Liver (tissue), 7 donors: ENCODE measurements at regions not wholly inside any gene's neighbourhood (a gene's known extent, or its start where the extent isn't known, plus 50 kb on each side); places are given as distances from the start of the nearest gene placed in this dataset.

Source experiments
- DNase-seq: peaks from one replicate; pipeline ENCODE4 v3.0.0-alpha.2; 2017; ENCODE audit warnings: low spot score
- H3K27ac ChIP-seq, 2 donors: one replicate each; pipeline ENCODE4 v1.7.0; 2013; ENCODE audit warnings: inconsistent platforms in 2 of 2, low read length in 2 of 2, control low read depth in 1 of 2, low read depth in 1 of 2, mild to moderate bottlenecking in 1 of 2
- H3K27me3 ChIP-seq, 4 donors: one replicate each; pipeline versions ENCODE4 v1.6.1 to v1.7.0; 2013; ENCODE audit warnings: low read length in 3 of 4, inconsistent platforms in 1 of 4, mild to moderate bottlenecking in 1 of 4, moderate library complexity in 1 of 4; ENCODE audit not compliant: control insufficient read depth in 4 of 4, insufficient read depth in 4 of 4
- H3K36me3 ChIP-seq, 4 donors: one replicate each; pipeline versions ENCODE4 v1.6.1 to v1.7.0; 2013; ENCODE audit warnings: low read length in 3 of 4, mild to moderate bottlenecking in 3 of 4, low read depth in 1 of 4, moderate library complexity in 1 of 4; ENCODE audit not compliant: control insufficient read depth in 4 of 4, insufficient read depth in 3 of 4
- H3K4me1 ChIP-seq, 4 donors: one replicate each; pipeline versions ENCODE4 v1.6.1 to v1.7.0; 2013; ENCODE audit warnings: low read length in 3 of 4, mild to moderate bottlenecking in 3 of 4, moderate library complexity in 1 of 4; ENCODE audit not compliant: control insufficient read depth in 4 of 4, insufficient read depth in 4 of 4
- H3K4me3 ChIP-seq, 3 donors: one replicate each; pipeline versions ENCODE4 v1.6.1 to v1.7.0; 2013; ENCODE audit warnings: low read length in 3 of 3, control low read depth in 1 of 3, low read depth in 1 of 3, mild to moderate bottlenecking in 1 of 3
- H3K9ac ChIP-seq, 2 donors: one replicate each; pipeline ENCODE4 v1.7.0; 2013; ENCODE audit warnings: low read length in 2 of 2, mild to moderate bottlenecking in 2 of 2, moderate library complexity in 2 of 2, control low read depth in 1 of 2, low read depth in 1 of 2
- H3K9me3 ChIP-seq, 4 donors: one replicate each; pipeline versions ENCODE4 v1.6.1 to v1.7.0; 2013; ENCODE audit warnings: low read length in 3 of 4; ENCODE audit not compliant: control insufficient read depth in 4 of 4
- EGR1 ChIP-seq, 2 donors: IDR thresholded peaks; 2 replicates each; pipeline ENCODE4 v1.6.1; 2016 to 2018; ENCODE audit warnings: antibody characterized with exemption in 2 of 2, low read depth in 2 of 2
- FOXA2 ChIP-seq: IDR thresholded peaks from 2 replicates; pipeline ENCODE4 v1.6.1; 2016; ENCODE audit warnings: antibody characterized with exemption
- HNF4A ChIP-seq, 2 donors: conservative IDR thresholded peaks; 2 replicates each; pipeline ENCODE4 v1.6.1; 2016; ENCODE audit warnings: antibody characterized with exemption in 2 of 2, mild to moderate bottlenecking in 2 of 2
- HNF4G ChIP-seq: IDR thresholded peaks from 2 replicates; pipeline ENCODE4 v1.6.1; 2016; ENCODE audit warnings: antibody characterized with exemption
- JUND ChIP-seq, 2 donors: IDR thresholded peaks; 2 replicates each; pipeline ENCODE4 v1.6.1; 2016; ENCODE audit warnings: antibody characterized with exemption in 2 of 2
- RAD21 ChIP-seq, 2 donors: IDR thresholded peaks; 2 replicates each; pipeline ENCODE4 v1.6.1; 2016; ENCODE audit warnings: antibody characterized with exemption in 2 of 2, mild to moderate bottlenecking in 2 of 2
- RXRA ChIP-seq, 2 donors: IDR thresholded peaks; 2 replicates each; pipeline ENCODE4 v1.6.1; 2017 to 2018; ENCODE audit warnings: antibody characterized with exemption in 2 of 2, mild to moderate bottlenecking in 1 of 2
- SP1 ChIP-seq: IDR thresholded peaks from 2 replicates; pipeline ENCODE4 v1.6.1; 2018; ENCODE audit warnings: antibody characterized with exemption, mild to moderate bottlenecking
- YY1 ChIP-seq: IDR thresholded peaks from 2 replicates; pipeline ENCODE4 v1.6.1; 2016; ENCODE audit warnings: antibody characterized with exemption, mild to moderate bottlenecking
- WGBS: extraction: QIAGEN DNeasy Blood & Tissue Kit; methylation state at CpG from one replicate; pipeline ENCODE4 v1.1.7; 2013; 5-methylcytosine and 5-hydroxymethylcytosine counted together
- TF ChIP-seq, protein P1 (sequence below): IDR thresholded peaks from 2 replicates; pipeline ENCODE4 v1.6.1; 2016; ENCODE audit warnings: antibody characterized with exemption
- TF ChIP-seq, protein P2 (sequence below): IDR thresholded peaks from 2 replicates; pipeline ENCODE4 v1.6.1; 2016; ENCODE audit warnings: antibody characterized with exemption
- TF ChIP-seq, protein P3 (sequence below): IDR thresholded peaks from 2 replicates; pipeline ENCODE4 v1.6.1; 2016; ENCODE audit warnings: antibody characterized with exemption
- donor health status: healthy.
- donor health status: healthy.
- donor health status: healthy.
- donor health status: healthy.

DNA sequence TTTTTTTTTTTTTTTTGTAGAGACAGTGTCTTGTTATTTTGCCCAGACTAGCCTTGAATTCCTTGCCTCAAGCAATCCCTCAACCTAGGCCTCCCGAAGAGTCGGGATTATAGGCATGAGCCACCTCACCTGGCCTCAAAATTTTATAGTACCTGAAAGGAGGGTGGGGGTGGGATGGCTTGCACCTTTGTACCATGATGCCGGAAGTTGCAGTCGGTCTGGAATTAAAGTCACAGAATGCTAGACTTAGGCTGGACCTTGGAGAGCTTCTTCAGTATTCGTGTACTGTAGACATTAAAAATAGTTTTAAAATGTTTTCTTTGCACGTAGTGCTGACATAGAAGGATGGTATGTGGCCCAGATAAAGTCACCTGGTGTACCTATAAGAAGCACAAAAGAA lies 280.9 kb downstream of the STIM2 start:
- Histone ChIP-seq H3K9me3 (peaks cover 0 to 4% (median 0%) of the 10 kb centered on the region in 4 donors), H3K4me3 (no peak overlapping the region), H3K36me3 (no peaks in the 10 kb centered on the region), H3K9ac (no peak overlapping the region), H3K27ac (no peak overlapping the region), H3K27me3 (no peaks in the 10 kb centered on the region), H3K4me1 (no peaks in the 10 kb centered on the region)
- TF ChIP-seq SP1 = no peak
- TF ChIP-seq YY1 = no peak
- TF ChIP-seq FOXA2 = no peak
- no peak for TF ChIP-seq RAD21 (IDR thresholded peaks at IDR 0.05)
- TF ChIP-seq, protein P1, sequence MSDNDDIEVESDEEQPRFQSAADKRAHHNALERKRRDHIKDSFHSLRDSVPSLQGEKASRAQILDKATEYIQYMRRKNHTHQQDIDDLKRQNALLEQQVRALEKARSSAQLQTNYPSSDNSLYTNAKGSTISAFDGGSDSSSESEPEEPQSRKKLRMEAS = no peak
- no peak for TF ChIP-seq HNF4G
- no peak for TF ChIP-seq RXRA (IDR thresholded peaks at IDR 0.05)
- no peak for TF ChIP-seq JUND (IDR thresholded peaks at IDR 0.05)
- no peak for TF ChIP-seq HNF4A (conservative IDR thresholded peaks at IDR 0.05)
- TF ChIP-seq, protein P2, sequence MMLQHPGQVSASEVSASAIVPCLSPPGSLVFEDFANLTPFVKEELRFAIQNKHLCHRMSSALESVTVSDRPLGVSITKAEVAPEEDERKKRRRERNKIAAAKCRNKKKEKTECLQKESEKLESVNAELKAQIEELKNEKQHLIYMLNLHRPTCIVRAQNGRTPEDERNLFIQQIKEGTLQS = no peak
- no peak for TF ChIP-seq EGR1 (IDR thresholded peaks at IDR 0.05; ENCODE audit: low read depth in 2 of 2)
- DNase-seq = no peak
- WGBS = 77% methylated on average over 6 of the region's 6 CpGs

DNA sequence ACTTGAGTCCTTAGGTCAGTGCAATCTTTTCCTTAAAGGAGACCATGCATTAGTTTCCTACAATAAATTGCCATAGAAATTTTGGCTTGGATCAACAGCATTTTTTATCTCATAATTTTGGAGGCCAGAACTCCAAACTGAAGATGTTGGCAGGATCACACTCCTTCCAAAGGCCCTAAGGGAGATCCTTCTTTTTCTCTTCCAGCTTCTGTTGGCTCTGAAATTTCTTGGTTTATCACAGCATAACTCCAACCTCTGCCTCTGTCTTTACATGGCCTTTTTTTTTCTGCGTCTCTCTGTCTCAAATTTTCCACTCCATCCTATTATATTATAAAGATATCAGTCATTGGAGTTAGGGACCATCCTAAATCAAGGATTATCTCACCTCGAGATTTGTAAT lies 282.2 kb downstream of the STIM2 start:
- no peak overlapping the region for H3K4me3 ChIP-seq
- TF ChIP-seq FOXA2 (no peak), YY1 (no peak), SP1 (no peak)
- TF ChIP-seq, protein P1 = no peak
- TF ChIP-seq, protein P3, sequence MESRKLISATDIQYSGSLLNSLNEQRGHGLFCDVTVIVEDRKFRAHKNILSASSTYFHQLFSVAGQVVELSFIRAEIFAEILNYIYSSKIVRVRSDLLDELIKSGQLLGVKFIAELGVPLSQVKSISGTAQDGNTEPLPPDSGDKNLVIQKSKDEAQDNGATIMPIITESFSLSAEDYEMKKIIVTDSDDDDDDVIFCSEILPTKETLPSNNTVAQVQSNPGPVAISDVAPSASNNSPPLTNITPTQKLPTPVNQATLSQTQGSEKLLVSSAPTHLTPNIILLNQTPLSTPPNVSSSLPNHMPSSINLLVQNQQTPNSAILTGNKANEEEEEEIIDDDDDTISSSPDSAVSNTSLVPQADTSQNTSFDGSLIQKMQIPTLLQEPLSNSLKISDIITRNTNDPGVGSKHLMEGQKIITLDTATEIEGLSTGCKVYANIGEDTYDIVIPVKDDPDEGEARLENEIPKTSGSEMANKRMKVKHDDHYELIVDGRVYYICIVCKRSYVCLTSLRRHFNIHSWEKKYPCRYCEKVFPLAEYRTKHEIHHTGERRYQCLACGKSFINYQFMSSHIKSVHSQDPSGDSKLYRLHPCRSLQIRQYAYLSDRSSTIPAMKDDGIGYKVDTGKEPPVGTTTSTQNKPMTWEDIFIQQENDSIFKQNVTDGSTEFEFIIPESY = no peak
- DNase-seq = no peak
- 77% methylated on average over 2 of the region's 2 CpGs for WGBS
- peaks cover 0 to 3% (median 0%) of the 10 kb centered on the region in 4 donors for H3K27me3 ChIP-seq
- no peaks in the 10 kb centered on the region for H3K4me1 ChIP-seq
- H3K27ac ChIP-seq = no peak overlapping the region
- H3K9me3 ChIP-seq = peaks cover 0 to 4% (median 0%) of the 10 kb centered on the region in 4 donors
- H3K36me3 ChIP-seq = no peaks in the 10 kb centered on the region
- H3K9ac ChIP-seq = no peak overlapping the region

DNA sequence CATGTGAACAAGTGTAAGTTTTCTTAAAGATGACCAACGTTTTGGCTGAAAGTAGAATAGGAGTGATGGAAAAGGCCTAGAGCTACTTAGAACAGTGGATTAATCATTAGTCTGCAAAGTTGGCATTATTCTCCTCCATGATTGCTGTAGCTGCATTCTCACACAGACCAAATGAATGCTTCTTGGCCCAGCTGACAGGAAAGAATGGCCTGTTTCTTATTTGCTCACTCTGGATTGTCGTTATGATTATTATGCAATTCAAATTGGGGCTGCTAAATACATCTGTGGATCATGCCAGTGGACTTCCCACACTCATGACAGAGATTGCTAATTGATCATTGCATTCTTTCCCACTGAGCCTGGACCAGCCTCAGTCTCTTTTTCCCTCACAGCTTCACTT lies 285.0 kb downstream of the STIM2 start:
- no peak for DNase-seq
- Histone ChIP-seq H3K27me3 (peaks cover 0 to 3% (median 0%) of the 10 kb centered on the region in 4 donors), H3K9ac (no peak overlapping the region), H3K27ac (no peak overlapping the region), H3K4me1 (no peaks in the 10 kb centered on the region), H3K36me3 (no peaks in the 10 kb centered on the region), H3K9me3 (no peaks in the 10 kb centered on the region), H3K4me3 (no peak overlapping the region)
- WGBS = 48% methylated on average over 2 of the region's 2 CpGs
- TF ChIP-seq JUND (IDR thresholded peaks at IDR 0.05) (no peak), RAD21 (IDR thresholded peaks at IDR 0.05) (no peak), HNF4G (no peak)
